Ecto neural progenitor cell (in vitro differentiated cells): ENCODE measurements at regions not wholly inside any gene's neighbourhood (a gene's known extent, or its start where the extent isn't known, plus 50 kb on each side); places are given as distances from the start of the nearest gene placed in this dataset.
"Not testable (repeated sequence)": the region's sequence is repeated elsewhere in the genome, so short reads cannot be mapped to it uniquely, and the experiment has no call there.

ENCODE experiments used
- DNase-seq: peaks from one replicate; pipeline ENCODE4 v3.0.0-alpha.2; 2018; ENCODE audit warnings: low spot score

- no peak for DNase-seq
Observed at GRCh38 chr13:105692769-105693168, 842.7 kb downstream of the EFNB2 start.

GRCh38 chr13:105684216-105684615, 851.2 kb downstream of the EFNB2 start:
- no peak for DNase-seq

- DNase-seq: no peak
Observed at GRCh38 chr13:105679838-105680237, 855.6 kb downstream of the EFNB2 start.

- no peak for DNase-seq
Observed at GRCh38 chr13:105678072-105678471, 857.4 kb downstream of the EFNB2 start.

- no peak for DNase-seq
Observed at GRCh38 chr13:105672881-105673280, 862.6 kb downstream of the EFNB2 start.

- DNase-seq: not testable (repeated sequence)
Observed at GRCh38 chr13:105671131-105671530, 864.3 kb downstream of the EFNB2 start.

GRCh38 chr13:105670179-105670990, 865.1 kb downstream of the EFNB2 start:
- DNase-seq: no peak

GRCh38 chr13:105665284-105665683, 870.2 kb downstream of the EFNB2 start:
- no peak for DNase-seq

- DNase-seq: no peak
Observed at GRCh38 chr13:105663182-105663581, 872.3 kb downstream of the EFNB2 start.

- no peak for DNase-seq
Observed at GRCh38 chr13:105660561-105660960, 874.9 kb downstream of the EFNB2 start.

GRCh38 chr13:105658431-105658830, 877.0 kb downstream of the EFNB2 start:
- no peak for DNase-seq

GRCh38 chr13:105655046-105655445, 880.4 kb downstream of the EFNB2 start:
- DNase-seq: no peak

- no peak for DNase-seq
Observed at GRCh38 chr13:105643966-105644365, 891.5 kb downstream of the EFNB2 start.

GRCh38 chr13:105642511-105642958, 892.9 kb downstream of the EFNB2 start:
- DNase-seq: no peak

GRCh38 chr13:105641121-105641520, 894.3 kb downstream of the EFNB2 start:
- no peak for DNase-seq

- DNase-seq: no peak
Observed at GRCh38 chr13:105638426-105638825, 897.0 kb downstream of the EFNB2 start.

GRCh38 chr13:105634059-105634458, 901.4 kb downstream of the EFNB2 start:
- no peak for DNase-seq

- no peak for DNase-seq
Observed at GRCh38 chr13:105630431-105630830, 905.0 kb downstream of the EFNB2 start.

GRCh38 chr13:105627270-105627669, 908.2 kb downstream of the EFNB2 start:
- DNase-seq: no peak

- no peak for DNase-seq
Observed at GRCh38 chr13:105625691-105626090, 909.8 kb downstream of the EFNB2 start.

- no peak for DNase-seq
Observed at GRCh38 chr13:105616333-105617075, 919.0 kb downstream of the EFNB2 start.

GRCh38 chr13:105612541-105612940, 922.9 kb downstream of the EFNB2 start:
- DNase-seq: no peak

- DNase-seq: no peak
Observed at GRCh38 chr13:105611424-105611823, 924.0 kb downstream of the EFNB2 start.
